H9 (cell line): ENCODE measurements at regions not wholly inside any gene's neighbourhood (a gene's known extent, or its start where the extent isn't known, plus 50 kb on each side); places are given as distances from the start of the nearest gene placed in this dataset.

ENCODE experiments used
- DNase-seq: peaks from one replicate; pipeline ENCODE4 v3.0.0-alpha.2; 2017
- H2AFZ ChIP-seq: one replicate; pipeline ENCODE4 v1.6.1; 2013; ENCODE audit warnings: mild to moderate bottlenecking, low read length, control low read depth, moderate library complexity
- H2AK5ac ChIP-seq: 2 replicates; pipeline ENCODE4 v1.6.1; 2013; ENCODE audit warnings: low read length, control low read depth, mixed read lengths; ENCODE audit not compliant: insufficient read length
- H2BK120ac ChIP-seq: one replicate; pipeline ENCODE4 v1.6.1; 2013; ENCODE audit warnings: low read depth, mild to moderate bottlenecking, low read length, control low read depth, inconsistent platforms; ENCODE audit not compliant: poor library complexity, severe bottlenecking
- H2BK12ac ChIP-seq: 2 replicates; pipeline ENCODE4 v1.6.1; 2013; ENCODE audit warnings: low read length, control low read depth, mixed read lengths, low read depth; ENCODE audit not compliant: insufficient read length
- H2BK15ac ChIP-seq: 2 replicates; pipeline ENCODE4 v1.6.1; 2013; ENCODE audit warnings: low read depth, low read length, control low read depth
- H2BK20ac ChIP-seq: one replicate; pipeline ENCODE4 v1.6.1; 2013; ENCODE audit warnings: low read depth, mild to moderate bottlenecking, low read length, control low read depth, inconsistent platforms; ENCODE audit not compliant: poor library complexity, severe bottlenecking
- H2BK5ac ChIP-seq: 2 replicates; pipeline ENCODE4 v1.6.1; 2013; ENCODE audit warnings: low read length, control low read depth, mixed read lengths; ENCODE audit not compliant: insufficient read length
- H3K14ac ChIP-seq: 2 replicates; pipeline ENCODE4 v1.6.1; 2013; ENCODE audit warnings: low read length, control low read depth; ENCODE audit not compliant: insufficient read depth
- H3K18ac ChIP-seq: 2 replicates; pipeline ENCODE4 v1.6.1; 2013; ENCODE audit warnings: low read depth, mild to moderate bottlenecking, mixed read lengths, low read length, control low read depth; ENCODE audit not compliant: insufficient read length
- H3K23ac ChIP-seq: 2 replicates; pipeline ENCODE4 v1.6.1; 2013; ENCODE audit warnings: low read length, control low read depth, mixed read lengths, low read depth; ENCODE audit not compliant: insufficient read length
- H3K23me2 ChIP-seq: 2 replicates; pipeline ENCODE4 v1.6.1; 2013; ENCODE audit warnings: low read depth, mild to moderate bottlenecking, mixed read lengths, low read length, control low read depth; ENCODE audit not compliant: insufficient read length, poor library complexity, severe bottlenecking
- H3K27ac ChIP-seq: 2 replicates; pipeline ENCODE4 v1.5.1; 2013; ENCODE audit warnings: low read length, control low read depth, mixed read lengths, low read depth; ENCODE audit not compliant: insufficient read length
- H3K27me3 ChIP-seq: 2 replicates; pipeline ENCODE4 v1.6.1; 2013; ENCODE audit warnings: low read length, control low read depth, inconsistent platforms; ENCODE audit not compliant: insufficient read depth
- H3K4ac ChIP-seq: 2 replicates; pipeline ENCODE4 v1.6.1; 2013; ENCODE audit warnings: low read depth, mild to moderate bottlenecking, control low read depth, inconsistent platforms, low read length, moderate library complexity
- H3K4me1 ChIP-seq: 2 replicates; pipeline ENCODE4 v1.6.1; 2013; ENCODE audit warnings: low read length, control low read depth, inconsistent platforms; ENCODE audit not compliant: insufficient read depth
- H3K4me2 ChIP-seq: 2 replicates; pipeline ENCODE4 v1.6.1; 2013; ENCODE audit warnings: low read length, control low read depth, mixed read lengths; ENCODE audit not compliant: insufficient read length, insufficient read depth
- H3K56ac ChIP-seq: 2 replicates; pipeline ENCODE4 v1.6.1; 2013; ENCODE audit warnings: low read depth, mild to moderate bottlenecking, mixed read lengths, low read length, control low read depth; ENCODE audit not compliant: insufficient read length
- H3K79me1 ChIP-seq: 2 replicates; pipeline ENCODE4 v1.6.1; 2013; ENCODE audit warnings: low read depth, mild to moderate bottlenecking, moderate library complexity, low read length, control low read depth, inconsistent platforms; ENCODE audit not compliant: insufficient read depth, poor library complexity, severe bottlenecking
- H3K79me2 ChIP-seq: 2 replicates; pipeline ENCODE4 v1.6.1; 2013; ENCODE audit warnings: low read length, control low read depth, inconsistent platforms; ENCODE audit not compliant: insufficient read depth
- H3K9ac ChIP-seq: 2 replicates; pipeline ENCODE4 v1.6.1; 2013; ENCODE audit warnings: low read length, control low read depth, mixed read lengths; ENCODE audit not compliant: insufficient read length; ENCODE audit errors: extremely low read depth
- H3K9me3 ChIP-seq: one replicate; pipeline ENCODE4 v1.6.1; 2013; ENCODE audit warnings: low read depth, low read length, inconsistent platforms; ENCODE audit not compliant: control insufficient read depth
- H3T11ph ChIP-seq: one replicate; pipeline ENCODE4 v1.6.1; 2013; ENCODE audit warnings: mild to moderate bottlenecking, low read length, control low read depth, inconsistent platforms
- H4K20me1 ChIP-seq: one replicate; pipeline ENCODE4 v1.6.1; 2013; ENCODE audit not compliant: control insufficient read depth, insufficient read length, insufficient read depth
- H4K5ac ChIP-seq: 2 replicates; pipeline ENCODE4 v1.6.1; 2013; ENCODE audit warnings: low read depth, mild to moderate bottlenecking, mixed read lengths, low read length, control low read depth; ENCODE audit not compliant: insufficient read length
- H4K8ac ChIP-seq: replicated peaks from 2 replicates; pipeline ENCODE4 v1.6.1; 2013; ENCODE audit warnings: low read length, control low read depth, mixed read lengths, low read depth; ENCODE audit not compliant: insufficient read length
- H4K91ac ChIP-seq: 2 replicates; pipeline ENCODE4 v1.6.1; 2013; ENCODE audit warnings: low read depth, mild to moderate bottlenecking, moderate library complexity, mixed read lengths, low read length, control low read depth; ENCODE audit not compliant: insufficient read length
- H3K27ac Mint-ChIP-seq, 3 experiments: 2 replicates in 2 of 3; 3 replicates in 1 of 3; pipeline ENCODE4 v1.8.0; 2020 to 2021; ENCODE audit warnings: mixed read lengths in 3 of 3, mild to moderate bottlenecking in 1 of 3, moderate library complexity in 1 of 3
- H3K27me3 Mint-ChIP-seq: 2 replicates; pipeline ENCODE4 v1.8.0; 2021; ENCODE audit warnings: low read depth, mild to moderate bottlenecking, moderate library complexity, mixed read lengths
- H3K36me3 Mint-ChIP-seq, 3 experiments: 2 replicates in 2 of 3; 3 replicates in 1 of 3; pipeline ENCODE4 v1.8.0; 2020 to 2021; ENCODE audit warnings: low read depth in 3 of 3, mixed read lengths in 3 of 3; ENCODE audit not compliant: insufficient read depth in 1 of 3
- H3K4me1 Mint-ChIP-seq, 2 experiments: 2 replicates each; pipeline ENCODE4 v1.8.0; 2020; ENCODE audit warnings: mixed read lengths in 2 of 2
- H3K4me3 Mint-ChIP-seq, 2 experiments: 2 replicates in 1 of 2; 3 replicates in 1 of 2; pipeline ENCODE4 v1.8.0; 2020 to 2021; ENCODE audit warnings: mild to moderate bottlenecking in 2 of 2, mixed read lengths in 2 of 2, moderate library complexity in 1 of 2
- H3K9me3 Mint-ChIP-seq, 2 experiments: 2 replicates in 1 of 2; 3 replicates in 1 of 2; pipeline ENCODE4 v1.8.0; 2020; ENCODE audit warnings: mild to moderate bottlenecking in 2 of 2, mixed read lengths in 2 of 2, moderate library complexity in 1 of 2
- CTCF ChIP-seq: fragments of 200-600 bp; sonication (generic); conservative IDR thresholded peaks from 3 replicates; pipeline ENCODE4 v1.8.0; 2021; ENCODE audit warnings: antibody characterized with exemption, mild to moderate bottlenecking
- WGBS: extraction: QIAGEN DNeasy Blood & Tissue Kit; methylation state at CpG from one replicate; pipeline ENCODE4 v1.1.7; 2013; ENCODE audit warnings: missing lambda C conversion rate, low lambda C conversion rate, mixed read lengths; ENCODE audit not compliant: insufficient read length; ENCODE audit errors: extremely low coverage; 5-methylcytosine and 5-hydroxymethylcytosine counted together

- Histone ChIP-seq H3K23ac (no peak overlapping the region), H3K4me2 (no peak overlapping the region), H3K9ac (no peak overlapping the region), H3K23me2 (no peaks in the 10 kb centered on the region), H4K8ac (no peak overlapping the region), H2BK5ac (no peak overlapping the region), H3K27ac (no peak overlapping the region), H4K5ac (no peak overlapping the region), H2BK20ac (no peak overlapping the region), H4K91ac (no peak overlapping the region), H2BK120ac (no peak overlapping the region), H2BK15ac (no peak overlapping the region), H2AK5ac (no peak overlapping the region), H4K20me1 (no peaks in the 10 kb centered on the region), H3K9me3 (no peaks in the 10 kb centered on the region), H3K27me3 (no peaks in the 10 kb centered on the region), H3T11ph (no peak overlapping the region), H3K79me1 (no peaks in the 10 kb centered on the region), H3K4me1 (no peaks in the 10 kb centered on the region), H3K14ac (no peak overlapping the region), H3K56ac (no peak overlapping the region), H2AFZ (no peak overlapping the region), H2BK12ac (no peak overlapping the region), H3K4ac (no peak overlapping the region), H3K18ac (no peak overlapping the region), H3K79me2 (no peaks in the 10 kb centered on the region)
- Mint-ChIP-seq H3K27ac (no peak overlapping the region), H3K36me3 (no peaks in the 10 kb centered on the region), H3K4me1 (peaks cover 2 to 8% of the 10 kb centered on the region in 2 experiments; a peak in 3 of 4 replicates), H3K9me3 (no peaks in the 10 kb centered on the region), H3K27me3 (no peaks in the 10 kb centered on the region), H3K4me3 (no peak overlapping the region)
- no CpG with 5 or more reads among the region's 1 CpG for WGBS
- TF ChIP-seq CTCF, result no peak
- DNase-seq, result no peak
Measured at GRCh38 chr2:52141076-52141475, 1109.1 kb upstream of the NRXN1 start.
